ENCODE measurements at regions not wholly inside any gene's neighbourhood (a gene's known extent, or its start where the extent isn't known, plus 50 kb on each side); places are given as distances from the start of the nearest gene placed in this dataset.
"Not testable (repeated sequence)": the region's sequence is repeated elsewhere in the genome, so short reads cannot be mapped to it uniquely, and the experiment has no call there.

- DNase-seq (ENCODE audit: low spot score) = no peak
Measured at GRCh38 chr5:110812639-110813038, 73.8 kb downstream of the SLC25A46 start.

GRCh38 chr5:110815916-110816605 is 77.3 kb downstream of the SLC25A46 start:
- DNase-seq (ENCODE audit: low spot score) = peak; percentile 2

GRCh38 chr5:110817459-110817858 is 78.7 kb downstream of the SLC25A46 start:
- DNase-seq (ENCODE audit: low spot score) = no peak

- no peak for DNase-seq (ENCODE audit: low spot score)
Measured at GRCh38 chr5:110823571-110823970, 84.8 kb downstream of the SLC25A46 start.

- DNase-seq (ENCODE audit: low spot score) = no peak
Measured at GRCh38 chr5:110824936-110825441, 86.2 kb downstream of the SLC25A46 start.

GRCh38 chr5:110832683-110833082 is 93.9 kb downstream of the SLC25A46 start:
- DNase-seq (ENCODE audit: low spot score) = no peak

- not testable (repeated sequence) for DNase-seq (ENCODE audit: low spot score)
Measured at GRCh38 chr5:110834933-110835332, 96.1 kb downstream of the SLC25A46 start.

- no peak for DNase-seq (ENCODE audit: low spot score)
Measured at GRCh38 chr5:110836851-110837250, 98.0 kb downstream of the SLC25A46 start.

- not testable (repeated sequence) for DNase-seq (ENCODE audit: low spot score)
Measured at GRCh38 chr5:110838357-110838756, 99.5 kb downstream of the SLC25A46 start.

- no peak for DNase-seq (ENCODE audit: low spot score)
Measured at GRCh38 chr5:110838961-110839360, 100.2 kb downstream of the SLC25A46 start.

GRCh38 chr5:110840347-110840960 is 101.6 kb downstream of the SLC25A46 start:
- DNase-seq (ENCODE audit: low spot score) = no peak

GRCh38 chr5:110841137-110841536 is 102.3 kb downstream of the SLC25A46 start:
- no peak for DNase-seq (ENCODE audit: low spot score)

GRCh38 chr5:110842948-110843347 is 104.1 kb downstream of the SLC25A46 start:
- DNase-seq (ENCODE audit: low spot score) = no peak

- DNase-seq (ENCODE audit: low spot score) = no peak
Measured at GRCh38 chr5:110844251-110844650, 105.4 kb downstream of the SLC25A46 start.

GRCh38 chr5:110846398-110847001 is 107.7 kb downstream of the SLC25A46 start:
- no peak for DNase-seq (ENCODE audit: low spot score)

- DNase-seq (ENCODE audit: low spot score) = no peak
Measured at GRCh38 chr5:110851357-110851756, 112.5 kb downstream of the SLC25A46 start.

GRCh38 chr5:110852053-110852452 is 113.2 kb downstream of the SLC25A46 start:
- DNase-seq (ENCODE audit: low spot score) = no peak

- DNase-seq (ENCODE audit: low spot score) = no peak
Measured at GRCh38 chr5:110852541-110852940, 113.7 kb downstream of the SLC25A46 start.

GRCh38 chr5:110853267-110853666 is 114.5 kb downstream of the SLC25A46 start:
- DNase-seq (ENCODE audit: low spot score) = no peak

GRCh38 chr5:110854200-110854599 is 115.4 kb downstream of the SLC25A46 start:
- DNase-seq (ENCODE audit: low spot score) = no peak

GRCh38 chr5:110855961-110856360 is 117.2 kb downstream of the SLC25A46 start:
- no peak for DNase-seq (ENCODE audit: low spot score)

GRCh38 chr5:110865400-110866094 is 126.7 kb downstream of the SLC25A46 start:
- peak; percentile 31 for DNase-seq (ENCODE audit: low spot score)

- DNase-seq (ENCODE audit: low spot score) = no peak
Measured at GRCh38 chr5:110869927-110870326, 131.1 kb downstream of the SLC25A46 start.
